WI38 (cell line): ENCODE measurements at regions not wholly inside any gene's neighbourhood (a gene's known extent, or its start where the extent isn't known, plus 50 kb on each side); places are given as distances from the start of the nearest gene placed in this dataset.
A peak's percentile ranks its signal among the peaks of the same experiment; 100 is the strongest.

Experiments used
- H3K4me3 ChIP-seq: 2 replicates; pipeline ENCODE4 v1.5.1; 2011; ENCODE audit warnings: low read depth, mild to moderate bottlenecking, control low read depth, low read length
- TF ChIP-seq, protein P1 (sequence below): IDR thresholded peaks from 2 replicates; pipeline ENCODE4 v1.5.1; 2012; ENCODE audit warnings: low read depth, mild to moderate bottlenecking, control low read depth, low read length

DNA sequence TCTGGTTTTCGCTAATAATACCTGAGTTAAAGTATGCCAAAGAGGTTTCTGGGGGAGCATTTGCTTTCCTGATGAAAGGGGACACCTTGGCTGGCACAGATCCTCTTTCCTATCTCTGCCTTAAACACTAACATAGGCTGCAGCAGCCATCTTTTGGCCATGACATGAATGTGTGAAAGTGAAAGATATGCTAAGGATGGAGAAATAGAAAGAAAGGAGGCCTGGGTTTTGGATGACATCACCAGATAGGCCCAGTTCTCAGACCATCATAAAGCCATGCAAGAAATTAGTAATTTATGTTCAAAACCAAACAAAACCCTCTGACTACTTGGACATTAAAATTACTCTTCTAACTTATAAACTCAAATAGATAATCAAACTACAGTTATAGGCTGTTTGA lies 279.7 kb downstream of the COG6 start:
- TF ChIP-seq, protein P1, sequence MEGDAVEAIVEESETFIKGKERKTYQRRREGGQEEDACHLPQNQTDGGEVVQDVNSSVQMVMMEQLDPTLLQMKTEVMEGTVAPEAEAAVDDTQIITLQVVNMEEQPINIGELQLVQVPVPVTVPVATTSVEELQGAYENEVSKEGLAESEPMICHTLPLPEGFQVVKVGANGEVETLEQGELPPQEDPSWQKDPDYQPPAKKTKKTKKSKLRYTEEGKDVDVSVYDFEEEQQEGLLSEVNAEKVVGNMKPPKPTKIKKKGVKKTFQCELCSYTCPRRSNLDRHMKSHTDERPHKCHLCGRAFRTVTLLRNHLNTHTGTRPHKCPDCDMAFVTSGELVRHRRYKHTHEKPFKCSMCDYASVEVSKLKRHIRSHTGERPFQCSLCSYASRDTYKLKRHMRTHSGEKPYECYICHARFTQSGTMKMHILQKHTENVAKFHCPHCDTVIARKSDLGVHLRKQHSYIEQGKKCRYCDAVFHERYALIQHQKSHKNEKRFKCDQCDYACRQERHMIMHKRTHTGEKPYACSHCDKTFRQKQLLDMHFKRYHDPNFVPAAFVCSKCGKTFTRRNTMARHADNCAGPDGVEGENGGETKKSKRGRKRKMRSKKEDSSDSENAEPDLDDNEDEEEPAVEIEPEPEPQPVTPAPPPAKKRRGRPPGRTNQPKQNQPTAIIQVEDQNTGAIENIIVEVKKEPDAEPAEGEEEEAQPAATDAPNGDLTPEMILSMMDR = no peak
- H3K4me3 ChIP-seq = no peak overlapping the region

DNA sequence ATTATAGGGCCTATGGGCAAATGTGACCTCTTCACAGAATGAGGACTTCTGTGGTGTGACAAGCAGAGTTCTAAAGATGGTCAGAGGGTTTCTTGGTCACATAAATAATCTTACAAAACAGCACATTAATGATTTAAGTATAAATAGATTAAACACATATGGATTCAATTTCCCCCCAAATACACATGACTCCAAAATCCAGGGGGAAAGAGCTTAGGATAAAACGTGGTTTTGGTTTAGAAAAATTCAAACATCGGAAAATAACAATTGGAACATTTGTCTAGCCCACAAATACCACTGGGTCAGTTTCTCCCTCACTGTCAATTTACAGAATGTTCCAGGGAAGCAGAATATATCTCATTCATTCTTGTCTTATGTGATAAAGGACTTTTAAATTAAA lies 283.1 kb downstream of the COG6 start:
- TF ChIP-seq, protein P1 = no peak
- H3K4me3 ChIP-seq = no peak overlapping the region

DNA sequence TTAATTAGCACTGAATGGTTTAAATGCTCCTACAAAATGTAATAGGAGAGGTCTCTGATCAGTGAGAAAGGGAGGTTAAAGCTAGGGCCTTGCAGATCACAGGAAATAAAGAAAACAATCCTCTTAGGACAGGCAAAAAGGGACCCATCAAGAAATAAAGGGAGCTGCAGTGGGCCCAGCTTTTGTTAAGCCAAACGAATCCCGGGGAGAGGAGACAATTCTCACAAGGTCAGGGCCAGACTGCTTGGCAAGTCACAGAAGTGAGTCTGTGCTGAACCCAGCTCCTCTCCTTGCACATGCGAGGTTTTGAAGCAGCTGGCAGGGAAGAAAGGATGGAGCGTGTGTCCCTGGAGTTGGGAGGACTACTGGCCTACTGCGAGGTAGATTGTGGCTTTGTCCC lies 285.8 kb downstream of the COG6 start:
- TF ChIP-seq, protein P1 = no peak
- no peak overlapping the region for H3K4me3 ChIP-seq

DNA sequence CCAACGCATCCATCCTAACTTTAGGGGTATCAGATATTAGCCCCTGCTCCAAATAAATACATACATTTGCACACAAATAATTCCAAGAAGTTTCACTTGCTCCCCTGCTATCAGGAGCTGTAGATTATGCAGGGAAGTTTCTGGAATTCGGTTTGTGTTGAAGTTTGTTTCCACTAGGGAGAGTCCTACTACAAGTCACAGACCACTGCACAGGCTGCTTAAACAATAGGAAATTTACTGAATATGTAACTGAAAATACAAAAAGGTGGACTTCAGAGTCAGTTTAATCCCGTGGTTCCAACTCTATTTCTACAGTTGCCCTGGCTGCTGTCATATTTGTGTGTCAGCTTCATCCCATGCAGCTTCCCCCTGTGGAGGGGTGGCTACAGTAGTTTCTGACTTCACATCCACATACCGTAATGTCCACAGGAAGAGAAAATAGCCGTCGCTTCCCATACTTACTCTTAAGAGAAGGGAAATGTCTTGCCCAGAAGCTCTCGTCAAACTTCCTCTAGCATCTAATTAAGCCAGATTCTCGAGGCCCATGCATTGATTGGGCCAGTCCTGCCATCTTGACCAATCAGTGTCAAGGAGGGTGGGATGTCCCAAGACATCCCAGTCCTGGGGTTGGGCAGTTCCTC lies 286.6 kb downstream of the COG6 start:
- TF ChIP-seq, protein P1 = no peak
- H3K4me3 ChIP-seq = no peak overlapping the region

DNA sequence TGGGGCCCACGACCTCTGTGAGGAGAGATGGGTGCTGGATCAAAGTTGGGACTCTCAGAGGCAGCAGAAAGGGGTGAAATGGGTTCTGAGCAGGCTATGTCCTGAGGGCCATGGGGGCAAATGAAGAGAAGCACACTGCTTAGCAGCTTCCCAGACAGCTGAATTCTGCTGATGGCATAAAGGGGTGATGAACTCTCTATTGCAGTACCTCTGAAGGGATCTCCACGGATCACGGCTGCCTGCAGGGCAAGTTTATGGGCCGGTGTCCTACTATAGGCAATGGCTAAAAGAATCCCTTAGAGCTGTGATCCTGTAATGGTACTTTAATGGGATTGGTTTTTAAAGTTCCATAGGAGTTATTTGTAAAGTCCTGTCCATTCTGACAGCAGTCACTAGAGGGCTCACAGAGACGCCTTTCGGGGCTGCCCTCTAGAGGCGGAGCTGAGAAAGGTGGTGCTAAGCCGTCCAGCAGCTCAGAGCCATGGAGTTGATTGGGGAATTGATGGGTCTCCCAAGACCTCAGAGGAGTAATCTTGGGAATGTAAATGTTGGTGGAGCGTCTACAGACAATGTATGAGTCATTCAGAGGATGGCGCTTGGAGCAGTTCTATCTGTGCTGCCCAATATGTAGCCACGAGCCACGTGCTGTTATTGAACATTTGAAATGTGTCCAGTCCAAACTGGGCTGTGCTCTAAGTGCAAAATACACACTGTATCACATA lies 287.3 kb downstream of the COG6 start:
- TF ChIP-seq, protein P1 = peak; percentile 89

DNA sequence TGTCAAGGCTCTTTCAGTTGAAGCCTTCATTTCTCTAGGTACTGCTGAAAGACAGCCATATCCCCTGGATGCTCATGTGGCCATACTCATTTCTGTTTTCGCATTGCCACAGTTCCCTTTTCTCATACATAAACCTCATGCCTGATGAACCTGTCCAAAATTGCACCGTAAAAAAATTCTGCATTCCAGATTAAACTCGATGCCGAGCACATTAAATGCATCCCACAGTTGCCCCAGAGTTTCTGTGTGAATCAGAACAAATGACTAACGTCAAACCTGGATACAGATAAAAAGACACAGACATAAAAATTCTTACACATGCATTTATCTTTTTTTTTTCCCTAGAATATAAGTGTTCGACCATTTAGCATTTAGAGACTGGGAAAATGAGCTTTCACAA lies 288.2 kb downstream of the COG6 start:
- no peak overlapping the region for H3K4me3 ChIP-seq
- TF ChIP-seq, protein P1 = no peak

More for the DNA sequence above, 287.3 kb downstream of the COG6 start:
- H3K4me3 ChIP-seq = no peak overlapping the region

DNA sequence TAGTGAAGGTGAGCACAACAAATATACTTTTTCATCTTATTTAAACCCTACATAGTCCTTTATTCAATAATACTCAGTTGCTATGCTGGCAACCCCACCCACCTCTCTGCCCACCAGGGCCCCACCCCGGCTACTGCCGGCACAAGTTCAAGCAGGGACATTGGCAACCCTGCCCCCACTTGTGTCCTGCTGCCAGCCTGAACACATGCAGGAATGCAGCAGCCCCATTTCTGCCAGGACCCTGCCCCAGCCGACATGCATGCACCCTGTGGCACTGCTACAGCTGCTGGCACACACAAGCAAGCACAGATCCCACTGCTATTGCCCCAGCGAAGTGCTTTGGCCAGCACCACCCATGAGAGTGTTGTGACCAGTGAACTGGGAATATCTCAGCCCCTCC lies 289.8 kb downstream of the COG6 start:
- TF ChIP-seq, protein P1 = no peak
- no peak overlapping the region for H3K4me3 ChIP-seq
